SU-DHL-6 (cell line): ENCODE measurements at regions not wholly inside any gene's neighbourhood (a gene's known extent, or its start where the extent isn't known, plus 50 kb on each side); places are given as distances from the start of the nearest gene placed in this dataset.

Source experiments
- CTCF ChIP-seq: fragments of 200-600 bp; sonication (generic); IDR thresholded peaks from one replicate; pipeline ENCODE4 v1.5.1; 2017; ENCODE audit warnings: antibody characterized with exemption, mild to moderate bottlenecking, low read length, moderate library complexity; ENCODE audit not compliant: insufficient read depth, poor library complexity, severe bottlenecking
- EZH2phosphoT487 ChIP-seq: fragments of 200-600 bp; sonication (generic), shearing (Covaris generic); conservative IDR thresholded peaks from 2 replicates; pipeline ENCODE4 v1.6.1; 2018; ENCODE audit warnings: mild to moderate bottlenecking, antibody characterized with exemption, low read length, moderate library complexity, mixed read lengths

- TF ChIP-seq CTCF (no peak), EZH2phosphoT487 (no peak)
These were observed 350.2 kb upstream of the SALL3 start for GRCh38 chr18:78629426-78629825.
